CD4-positive, alpha-beta T cell treated with Interleukin-6 at 100 ng/mL for 8 hours (primary cell): ENCODE measurements at regions not wholly inside any gene's neighbourhood (a gene's known extent, or its start where the extent isn't known, plus 50 kb on each side); places are given as distances from the start of the nearest gene placed in this dataset.

Experiments used
- DNase-seq: peaks from one replicate; pipeline ENCODE4 v3.0.0-alpha.2; 2020; ENCODE audit warnings: mixed read lengths, low spot score

DNA sequence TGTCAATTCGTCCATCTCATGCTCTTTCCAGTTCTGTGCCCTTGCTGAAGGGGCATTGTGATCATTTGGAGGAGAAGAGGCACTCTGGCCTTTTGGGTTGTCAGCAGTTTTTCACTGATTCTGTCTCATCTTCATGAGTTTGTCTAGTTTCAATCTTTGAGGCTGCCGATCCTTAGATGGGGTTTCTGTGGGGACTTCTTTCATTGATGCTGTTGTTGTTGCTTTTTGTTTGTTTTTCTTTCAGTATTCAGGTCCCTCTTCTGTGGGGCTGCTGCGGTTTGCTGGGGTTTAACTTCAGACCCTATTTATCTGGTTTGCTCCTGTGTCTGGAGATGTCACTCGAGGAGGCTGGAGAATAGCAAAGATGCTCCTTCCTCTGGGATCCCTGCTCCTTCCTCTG lies 224.3 kb downstream of the JRKL start:
- DNase-seq = no peak

DNA sequence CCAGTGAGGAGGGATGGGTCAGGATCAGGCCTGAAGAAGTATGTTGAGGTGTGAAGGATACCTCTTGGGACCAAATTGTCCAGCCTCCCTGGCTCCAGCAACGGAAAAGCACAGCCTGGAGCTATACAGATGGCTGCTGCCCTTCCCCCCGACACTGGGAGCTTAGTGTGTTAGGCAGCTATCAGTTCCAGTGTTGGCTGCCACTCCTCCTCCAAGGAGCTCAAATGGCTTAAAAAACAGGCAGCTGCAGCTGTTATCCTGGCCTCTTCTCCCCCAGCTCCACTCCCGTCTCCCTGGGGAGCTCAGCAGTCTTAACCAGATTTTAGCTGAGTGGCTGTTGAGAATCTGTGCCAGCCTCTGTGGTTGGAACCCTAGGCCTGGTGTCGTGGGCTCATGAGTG lies 225.0 kb downstream of the JRKL start:
- DNase-seq = no peak

DNA sequence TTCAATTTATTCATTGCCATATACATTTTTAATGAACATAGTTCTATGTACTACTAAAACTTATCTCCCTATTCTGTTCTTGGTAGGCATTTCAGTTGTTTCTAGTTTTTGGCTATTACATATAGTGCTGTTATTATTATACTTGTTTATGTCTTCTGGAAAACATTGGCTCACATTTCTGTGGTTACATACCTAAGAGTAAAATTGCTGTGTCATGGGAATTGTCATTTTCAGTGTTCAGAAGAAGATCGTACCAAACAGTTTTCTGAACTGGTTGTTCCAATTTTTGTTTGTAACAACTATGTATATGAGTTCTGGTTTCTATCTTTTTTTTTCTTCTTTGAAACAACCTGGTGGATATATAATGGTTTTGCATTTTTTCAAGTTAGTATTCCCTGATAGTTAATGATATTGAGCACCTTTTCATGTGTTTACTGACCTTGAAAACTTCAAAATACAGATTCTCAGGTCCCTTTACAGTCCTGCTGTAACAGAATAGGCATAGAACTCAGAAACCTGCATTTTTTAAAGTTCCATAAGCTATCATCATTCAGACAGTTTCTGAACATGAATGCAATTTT lies 230.7 kb downstream of the JRKL start:
- DNase-seq = no peak

DNA sequence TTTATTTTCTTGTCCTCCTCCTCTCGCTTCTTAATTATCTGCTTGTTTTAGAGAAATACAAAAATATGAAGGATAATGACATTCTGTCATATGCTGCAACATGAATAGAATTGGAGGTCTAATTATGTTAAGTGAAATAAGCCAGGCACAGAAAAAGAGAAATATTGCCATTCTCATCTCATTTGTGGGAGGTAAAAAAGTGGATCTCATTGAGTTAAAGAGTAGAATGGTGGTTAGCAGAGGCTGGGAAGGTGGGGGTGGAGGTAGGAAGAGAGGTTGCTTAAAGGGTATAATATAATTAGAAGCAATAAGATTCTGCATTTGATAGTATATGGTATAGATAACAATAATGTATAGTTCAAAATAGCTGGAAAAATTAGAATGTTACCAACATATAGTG lies 231.3 kb downstream of the JRKL start:
- DNase-seq = no peak

DNA sequence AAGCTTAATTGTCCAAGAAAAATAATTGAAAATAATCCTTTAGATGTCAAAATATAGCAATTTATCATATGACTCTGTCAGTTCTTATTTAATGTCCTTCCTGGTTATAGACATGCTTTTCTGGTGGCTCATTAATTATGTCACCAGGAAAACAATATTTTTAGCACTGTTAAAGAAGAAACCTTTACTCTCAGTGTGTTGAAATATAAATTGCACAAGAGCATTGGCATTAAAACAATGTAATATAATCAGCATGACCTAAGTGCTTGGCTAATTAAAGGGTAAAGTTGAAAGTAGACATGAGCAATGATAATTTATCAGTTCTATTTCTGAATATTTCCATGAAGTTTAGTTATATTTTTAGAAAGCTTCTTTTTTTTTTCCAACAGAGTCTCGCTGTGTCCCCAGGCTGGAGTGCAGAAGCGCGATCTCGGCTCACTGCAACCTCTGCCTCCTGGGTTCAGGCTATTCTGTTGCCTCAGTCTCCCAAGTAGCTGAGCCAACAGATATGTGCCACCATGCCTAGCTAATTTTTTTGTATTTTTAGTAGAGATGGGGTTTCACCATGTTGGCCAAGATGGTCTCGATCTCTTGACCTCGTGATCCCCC lies 232.3 kb downstream of the JRKL start:
- no peak for DNase-seq

DNA sequence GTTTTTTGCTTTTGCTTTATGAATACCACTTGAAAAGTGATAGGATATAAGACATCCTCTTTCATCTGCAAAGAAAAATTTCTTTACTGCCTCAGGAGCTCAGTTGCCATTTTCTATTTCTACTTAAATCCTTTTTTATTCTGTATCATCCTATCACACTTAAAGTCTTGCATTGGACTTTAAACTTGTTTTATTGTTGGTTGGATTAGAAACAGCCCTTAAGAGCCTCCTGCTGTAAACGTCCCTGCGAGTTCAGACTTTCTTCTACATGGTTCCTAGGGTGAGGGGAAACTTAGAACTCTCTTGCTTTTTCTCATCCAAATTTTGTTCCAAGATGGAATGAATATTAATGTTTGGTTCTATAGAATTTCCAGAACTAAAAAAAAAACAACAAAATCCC lies 234.3 kb downstream of the JRKL start:
- no peak for DNase-seq

DNA sequence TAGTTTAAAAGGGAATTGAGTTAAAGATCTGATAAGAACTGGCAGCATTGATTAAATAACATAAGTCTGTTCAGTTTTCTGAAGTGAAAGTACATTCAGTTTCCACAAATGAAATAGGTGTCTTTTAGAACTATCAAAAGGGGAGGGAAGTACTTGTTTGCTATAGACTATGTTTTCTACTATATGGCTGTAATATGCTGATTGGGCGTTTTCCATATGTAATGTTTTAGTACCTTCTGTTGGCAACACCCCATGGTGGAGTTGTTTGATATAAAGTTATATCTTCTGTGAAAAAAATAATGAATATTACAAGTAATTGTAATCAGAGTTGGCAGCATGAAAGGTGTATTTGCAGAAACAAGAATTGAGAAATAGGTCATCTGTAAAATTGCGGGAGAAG lies 237.6 kb downstream of the JRKL start:
- no peak for DNase-seq

DNA sequence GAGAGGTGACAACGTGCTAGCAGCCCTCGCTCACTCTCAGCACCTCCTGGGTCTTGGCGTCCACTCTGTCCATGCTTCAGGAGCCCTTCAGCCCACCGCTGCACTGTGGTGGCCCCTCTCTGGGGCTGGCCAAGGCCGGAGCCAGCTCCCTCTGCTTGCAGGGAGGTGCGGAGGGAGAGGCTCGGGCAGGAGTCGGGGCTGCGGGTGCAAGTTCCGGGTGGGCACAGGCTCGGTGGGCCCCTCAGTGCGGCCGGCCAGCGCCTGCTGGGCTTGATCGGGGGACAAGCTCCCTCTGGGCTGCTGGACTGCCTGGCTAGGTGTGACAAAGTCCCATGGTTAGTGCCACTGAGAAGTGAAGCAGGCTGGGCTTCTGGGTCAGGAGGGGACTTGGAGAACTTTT lies 245.8 kb downstream of the JRKL start:
- DNase-seq = no peak

DNA sequence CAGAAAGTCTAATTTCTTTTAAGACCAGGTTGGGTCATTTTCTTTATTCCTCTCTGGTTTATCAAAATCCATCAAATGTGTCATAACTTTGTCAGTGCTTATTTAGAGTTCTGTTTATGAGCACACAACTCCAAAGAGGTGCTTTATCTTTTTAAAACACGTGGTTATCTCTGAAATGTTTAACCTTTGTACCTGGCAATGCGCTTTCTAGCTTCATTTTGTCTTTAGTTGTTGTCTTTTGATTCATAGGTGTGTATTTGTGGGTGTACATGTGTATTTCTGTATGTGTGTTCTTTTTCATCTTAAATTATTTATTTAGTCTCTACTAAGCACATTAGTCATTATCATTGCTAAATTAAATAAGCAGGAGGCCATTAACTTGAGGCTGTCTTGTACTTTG lies 251.4 kb downstream of the JRKL start:
- no peak for DNase-seq

DNA sequence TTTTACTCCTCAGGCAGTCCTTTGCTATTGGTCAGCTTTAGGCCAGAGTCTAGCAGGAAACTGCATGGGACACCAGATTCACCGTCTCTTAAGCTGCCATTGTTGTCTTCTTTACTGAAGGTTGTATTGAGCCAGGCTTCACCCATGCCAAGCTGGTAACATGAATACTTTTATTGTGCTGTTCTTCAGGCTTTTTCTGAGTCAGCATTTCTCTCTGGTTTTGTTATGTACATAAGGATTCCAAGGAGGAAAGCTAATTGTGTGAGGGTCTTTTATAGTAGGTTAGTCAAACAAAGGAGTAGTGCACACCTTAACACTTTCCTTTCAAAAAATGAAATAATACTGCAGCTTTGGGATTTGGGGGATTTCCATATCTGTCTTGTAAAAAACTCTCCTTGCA lies 252.8 kb downstream of the JRKL start:
- DNase-seq = no peak

DNA sequence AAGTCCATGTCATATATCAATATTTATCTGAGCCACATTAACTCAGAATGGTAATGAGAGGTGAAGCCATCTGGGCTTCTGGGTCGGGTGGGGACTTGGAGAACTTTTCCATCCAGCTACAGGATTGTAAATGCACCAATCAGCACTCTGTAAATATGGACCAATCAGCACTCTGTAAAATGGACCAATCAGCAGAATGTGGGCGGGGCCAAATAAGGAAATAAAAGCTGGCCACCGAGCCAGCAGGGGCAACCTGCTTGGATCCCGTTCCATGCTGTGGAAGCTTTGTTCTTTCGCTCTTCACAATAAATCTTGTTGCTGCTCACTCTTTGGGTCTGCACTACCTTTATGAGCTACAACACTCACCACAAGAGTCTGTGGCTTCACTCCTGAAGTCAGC lies 253.4 kb downstream of the JRKL start:
- DNase-seq = no peak

DNA sequence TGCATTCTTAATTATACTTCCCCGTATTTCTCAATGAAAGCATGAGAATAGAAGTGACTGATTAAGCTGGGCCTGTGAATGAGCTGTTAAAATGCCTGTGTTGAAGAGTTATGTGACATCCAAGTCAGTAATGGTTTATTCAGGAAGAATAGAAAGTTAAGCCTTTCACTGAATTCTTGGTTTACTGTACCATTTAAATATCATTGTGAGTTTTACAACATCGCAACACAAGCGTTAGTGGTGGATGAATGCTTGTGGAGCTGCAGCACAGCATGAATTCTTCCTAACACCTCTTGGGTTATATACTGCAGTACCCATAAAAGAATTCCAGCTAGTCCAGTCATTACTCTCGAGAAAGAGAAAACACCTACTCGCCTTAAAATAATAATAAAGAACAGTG lies 257.8 kb downstream of the JRKL start:
- DNase-seq = no peak

DNA sequence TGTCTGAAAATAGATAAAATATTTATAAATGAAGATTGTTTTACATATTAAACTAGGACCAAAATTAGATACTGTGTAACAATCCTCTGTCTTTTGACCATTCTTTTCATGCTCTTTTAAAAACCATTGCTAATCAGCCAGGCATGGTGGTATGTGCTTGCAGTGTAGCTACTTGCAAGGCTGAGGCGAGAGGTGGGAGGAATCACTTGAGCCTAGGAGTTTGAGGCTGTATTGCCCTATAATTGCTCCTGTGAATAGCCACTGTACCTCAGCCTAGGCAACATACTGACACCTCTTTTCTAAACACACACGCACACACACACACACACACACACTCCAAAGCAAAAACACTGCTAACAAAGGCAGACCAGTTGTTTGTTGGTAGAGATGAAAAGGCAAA lies 259.2 kb downstream of the JRKL start:
- DNase-seq = no peak

DNA sequence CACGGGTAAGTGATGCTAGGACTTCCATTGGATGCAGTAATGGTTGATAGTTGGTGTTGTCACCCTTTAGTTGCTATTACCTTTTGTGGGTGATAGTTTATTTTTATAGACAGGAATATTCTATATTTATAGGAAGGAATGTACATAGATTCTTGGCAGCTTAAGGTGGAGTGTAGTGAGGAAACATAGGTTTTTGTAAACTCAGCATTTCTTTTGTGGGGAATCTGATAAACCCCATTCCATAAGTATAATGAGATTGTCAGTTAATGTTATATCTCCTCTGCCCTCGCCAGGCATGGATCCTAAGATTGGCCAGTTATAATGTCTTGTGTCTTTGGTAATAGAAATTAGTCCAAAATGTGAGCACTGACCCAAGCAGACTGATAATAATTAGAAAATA lies 262.7 kb downstream of the JRKL start:
- DNase-seq = no peak

DNA sequence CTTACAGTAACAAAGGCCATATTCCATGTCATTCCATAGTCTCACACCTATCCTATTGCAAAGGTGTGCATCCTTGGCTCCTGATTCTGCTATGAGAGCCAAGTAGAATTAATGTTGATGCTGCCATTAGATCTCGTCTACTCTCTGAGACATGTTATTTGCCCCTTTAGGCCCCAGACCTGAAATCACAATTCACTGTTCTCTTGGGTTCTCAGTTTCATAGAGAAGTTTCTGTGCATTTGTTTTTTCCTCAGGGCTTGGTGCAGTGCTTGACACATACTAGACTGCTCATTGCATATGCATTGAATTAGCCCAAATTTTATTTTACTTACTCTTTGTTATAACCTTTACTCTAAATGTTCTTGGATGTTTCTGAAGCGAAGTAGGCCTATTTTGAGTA lies 265.7 kb downstream of the JRKL start:
- DNase-seq = no peak

DNA sequence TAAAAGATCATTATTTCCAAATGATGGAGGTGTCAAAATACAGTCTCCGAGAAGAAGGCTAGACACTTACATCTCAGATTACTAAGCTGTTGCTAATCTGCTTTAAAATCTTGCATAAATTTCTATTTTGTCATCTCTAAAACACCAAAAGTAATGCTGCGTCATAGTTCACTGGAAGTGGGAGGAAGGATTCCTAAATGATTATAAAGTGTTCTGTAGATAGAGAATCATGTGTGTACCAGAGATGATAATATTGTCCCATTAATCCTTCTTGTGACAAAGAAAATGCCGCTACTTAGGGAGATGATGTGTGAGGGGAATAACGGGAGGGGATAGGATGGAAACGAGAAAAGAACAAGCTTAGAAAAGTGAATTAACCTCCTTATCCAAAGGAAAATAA lies 268.6 kb downstream of the JRKL start:
- DNase-seq = no peak

DNA sequence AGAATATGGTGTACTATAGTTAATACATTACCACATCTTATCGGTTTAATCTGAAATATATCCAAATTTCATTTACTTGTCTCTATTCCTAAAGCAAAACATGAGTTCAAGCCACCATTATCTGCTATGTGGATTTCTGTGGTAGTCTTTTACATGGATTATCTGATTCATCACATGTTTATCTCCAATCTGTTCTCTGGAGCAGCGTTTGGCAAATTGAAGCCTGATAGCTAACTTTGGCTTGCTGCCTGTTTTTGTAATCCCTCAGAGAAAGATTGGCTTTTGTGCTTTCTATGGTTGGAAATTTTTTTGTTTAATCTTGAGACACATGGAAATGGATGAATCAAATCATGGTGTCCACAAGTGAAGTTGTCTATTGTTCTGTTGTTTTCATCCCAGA lies 274.3 kb downstream of the JRKL start:
- no peak for DNase-seq

DNA sequence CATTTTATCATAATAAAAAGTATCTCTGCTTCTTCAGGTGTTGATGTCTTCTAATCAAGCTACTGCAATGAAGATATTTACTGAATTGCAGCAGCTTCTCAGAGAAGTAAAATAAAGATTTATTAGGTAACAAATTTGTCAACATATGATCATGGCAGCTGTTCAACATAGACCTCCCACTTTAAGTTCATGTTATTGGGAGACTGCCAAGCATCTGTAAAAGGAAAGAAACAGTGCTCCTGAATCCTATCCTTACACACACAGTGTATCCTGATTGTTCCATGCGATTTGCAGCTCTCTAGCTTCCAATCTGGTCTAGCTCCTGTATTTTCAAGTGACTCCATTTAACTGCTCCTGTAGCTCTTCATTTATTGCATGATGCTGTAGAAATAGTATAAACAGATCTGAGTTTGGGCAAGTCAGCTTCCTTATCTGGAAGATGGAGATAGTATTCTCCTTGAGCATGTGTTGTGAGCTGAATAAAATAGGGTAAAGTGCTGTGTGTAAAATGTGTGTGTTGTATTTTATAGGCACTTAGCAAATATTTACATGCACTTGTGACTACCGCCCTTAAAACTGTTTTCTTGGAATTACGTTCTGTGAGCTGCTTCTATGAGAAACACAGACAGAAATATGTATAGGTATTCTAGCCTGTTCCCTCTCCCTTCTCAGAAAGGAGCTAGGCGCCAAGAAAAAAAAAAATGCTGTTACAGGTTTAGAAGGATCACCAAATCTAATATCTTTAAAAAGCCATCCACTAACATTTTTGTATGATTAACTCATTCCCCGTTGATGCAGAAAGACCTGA lies 290.6 kb downstream of the JRKL start:
- no peak for DNase-seq

DNA sequence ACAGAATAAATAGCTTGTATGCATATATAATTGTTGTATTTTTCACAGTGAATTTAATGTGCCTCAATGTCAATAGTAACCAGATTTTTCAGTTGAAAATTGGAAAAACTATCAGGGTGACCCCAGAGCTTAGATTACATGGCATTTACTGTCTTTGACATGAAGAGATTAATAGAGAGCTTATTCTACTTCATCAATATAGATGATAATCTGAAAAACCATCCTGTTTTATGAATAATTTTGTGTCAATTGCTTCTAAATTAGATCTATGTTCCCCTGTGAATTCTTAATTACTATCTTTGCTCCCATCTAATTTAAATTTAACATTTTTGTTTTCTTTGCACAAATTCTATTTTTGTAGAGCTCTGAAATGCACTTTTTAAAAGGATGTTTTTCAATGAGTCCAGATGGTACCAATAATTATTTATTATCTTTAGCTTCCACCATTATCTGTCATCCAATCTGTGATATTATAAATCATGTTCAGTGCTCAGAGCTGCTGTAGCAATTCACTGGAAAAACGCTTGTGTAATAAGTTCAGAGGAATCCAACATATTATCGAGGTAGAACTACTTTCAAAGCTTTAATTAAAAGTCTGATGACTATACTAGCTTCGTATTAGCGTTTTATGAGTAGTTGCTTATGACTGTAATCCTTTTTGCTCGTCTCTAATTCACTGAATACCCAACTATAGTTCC lies 291.4 kb downstream of the JRKL start:
- no peak for DNase-seq

DNA sequence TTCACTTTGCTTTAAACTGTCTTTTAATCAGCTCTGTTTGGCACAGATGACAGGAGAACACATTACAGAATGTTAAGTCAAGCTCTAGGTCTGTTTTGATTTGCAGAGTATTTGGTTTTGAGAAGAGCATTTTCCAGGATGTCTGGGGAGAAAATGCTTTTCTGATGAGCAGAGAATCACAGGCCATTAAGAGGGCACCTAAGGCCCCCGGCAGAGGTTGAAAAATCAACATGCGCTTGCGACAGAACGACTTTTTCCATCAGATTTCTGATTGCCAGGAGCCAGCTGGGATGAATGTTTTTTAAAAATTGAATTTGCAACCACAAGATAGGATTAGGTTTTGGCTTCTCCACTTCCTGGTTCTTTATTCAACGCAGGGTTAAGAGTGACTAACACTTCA lies 304.5 kb downstream of the JRKL start:
- DNase-seq = no peak

DNA sequence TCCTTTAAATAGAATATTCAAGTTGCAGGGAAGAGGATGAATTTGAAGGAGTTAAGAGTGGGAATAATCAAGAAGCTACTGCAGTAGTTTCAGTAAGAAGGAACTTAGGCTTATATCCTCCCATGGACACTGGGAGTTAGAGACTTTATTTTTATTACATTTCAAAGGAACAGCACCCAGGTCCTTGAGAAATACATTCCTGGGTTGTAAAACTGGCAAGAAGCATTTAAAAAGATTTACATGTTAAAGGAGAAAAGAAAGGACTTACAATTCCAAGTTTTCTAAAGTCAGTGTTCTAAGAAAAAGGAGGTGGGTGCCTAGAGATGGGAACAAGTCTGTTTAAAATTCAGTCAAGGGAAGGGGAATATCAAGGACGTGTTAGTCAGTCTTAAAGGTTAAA lies 306.9 kb downstream of the JRKL start:
- DNase-seq = no peak

DNA sequence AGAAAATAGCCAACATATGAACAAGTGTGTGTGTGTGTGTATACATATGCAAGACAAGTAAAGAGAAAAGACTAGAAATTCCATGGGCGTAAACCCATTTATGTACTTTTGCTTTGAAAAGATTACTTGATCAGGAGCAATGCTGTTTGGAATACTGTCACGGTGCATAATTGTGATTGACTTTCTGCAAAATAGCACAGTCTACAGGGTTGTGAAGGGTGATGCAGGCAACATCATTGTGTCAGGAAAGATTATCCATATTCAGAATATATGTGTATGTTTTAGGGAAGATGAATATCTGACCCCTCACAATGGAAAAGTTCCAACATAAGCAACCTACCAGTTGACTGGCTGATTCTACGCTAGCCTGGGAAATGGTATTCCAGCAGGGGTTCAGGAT lies 307.7 kb downstream of the JRKL start:
- no peak for DNase-seq

DNA sequence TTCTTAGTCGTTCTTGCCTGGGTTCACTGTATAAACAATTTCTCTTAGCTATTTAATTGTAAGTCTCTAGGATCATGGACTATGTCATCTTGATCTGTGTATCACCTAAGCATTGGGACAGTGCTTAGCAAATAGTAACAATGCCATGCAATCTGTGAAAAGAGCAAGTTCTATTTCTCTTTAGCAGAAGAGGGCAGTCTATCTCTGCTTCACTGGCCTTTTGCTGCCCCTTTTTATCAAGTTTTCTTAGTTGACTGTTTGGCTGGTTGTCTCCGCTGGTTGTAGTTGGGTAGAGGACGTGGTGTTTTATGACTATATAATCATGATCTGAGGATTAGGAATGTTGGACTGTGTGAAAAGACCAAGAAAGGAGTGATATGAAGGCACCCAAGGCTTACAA lies 315.0 kb downstream of the JRKL start:
- no peak for DNase-seq
